ENCODE measurements at regions not wholly inside any gene's neighbourhood (a gene's known extent, or its start where the extent isn't known, plus 50 kb on each side); places are given as distances from the start of the nearest gene placed in this dataset.

DNA sequence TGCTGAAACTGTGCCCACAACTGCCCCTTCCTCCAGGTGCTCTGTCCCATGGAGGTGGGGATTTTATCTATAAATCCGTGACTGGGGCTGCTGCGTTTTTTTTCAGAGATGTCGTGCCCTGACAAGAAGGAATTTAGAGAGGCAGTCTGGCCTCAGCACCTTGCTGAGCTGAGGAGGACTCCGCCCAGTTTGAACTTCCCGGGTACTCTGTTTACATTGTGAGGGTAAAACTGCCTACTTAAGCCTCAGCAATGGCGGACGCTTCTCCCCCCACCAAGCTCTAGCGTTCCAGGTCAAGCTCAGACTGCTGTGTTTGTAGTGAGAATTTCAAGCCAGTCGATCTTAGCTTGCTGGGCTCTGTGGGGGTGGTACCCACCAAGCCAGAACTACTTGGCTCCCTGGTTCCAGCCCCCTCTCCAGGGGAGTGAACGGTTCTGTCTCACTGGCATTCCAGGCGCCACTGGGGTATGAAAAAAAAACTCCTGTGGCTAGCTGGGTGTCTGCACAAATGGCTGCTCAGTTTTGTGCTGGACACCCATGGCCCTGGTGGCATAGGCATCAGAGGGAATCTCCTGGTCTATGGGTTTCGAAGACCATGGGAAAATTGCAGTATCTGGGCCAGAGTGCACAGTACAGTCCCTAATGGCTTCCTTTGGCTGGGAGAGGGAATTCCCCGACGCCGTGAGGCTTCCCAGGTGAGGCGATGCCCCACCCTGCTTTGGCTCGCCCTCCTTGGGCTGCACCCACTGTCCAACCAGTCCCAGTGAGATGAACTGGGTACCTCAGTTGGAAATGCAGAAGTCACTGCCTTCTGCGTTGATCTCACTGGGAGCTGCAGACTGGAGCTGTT is 68.5 kb upstream of the SGO1 start:
- TF ChIP-seq ZNF221 (tag by site-specific recombination; IDR thresholded peaks at IDR 0.05; ENCODE audit: borderline replicate concordance) (no peak), ZEB2 (tag by site-specific recombination; IDR thresholded peaks at IDR 0.05) (no peak)
- TF ChIP-seq, protein P1, sequence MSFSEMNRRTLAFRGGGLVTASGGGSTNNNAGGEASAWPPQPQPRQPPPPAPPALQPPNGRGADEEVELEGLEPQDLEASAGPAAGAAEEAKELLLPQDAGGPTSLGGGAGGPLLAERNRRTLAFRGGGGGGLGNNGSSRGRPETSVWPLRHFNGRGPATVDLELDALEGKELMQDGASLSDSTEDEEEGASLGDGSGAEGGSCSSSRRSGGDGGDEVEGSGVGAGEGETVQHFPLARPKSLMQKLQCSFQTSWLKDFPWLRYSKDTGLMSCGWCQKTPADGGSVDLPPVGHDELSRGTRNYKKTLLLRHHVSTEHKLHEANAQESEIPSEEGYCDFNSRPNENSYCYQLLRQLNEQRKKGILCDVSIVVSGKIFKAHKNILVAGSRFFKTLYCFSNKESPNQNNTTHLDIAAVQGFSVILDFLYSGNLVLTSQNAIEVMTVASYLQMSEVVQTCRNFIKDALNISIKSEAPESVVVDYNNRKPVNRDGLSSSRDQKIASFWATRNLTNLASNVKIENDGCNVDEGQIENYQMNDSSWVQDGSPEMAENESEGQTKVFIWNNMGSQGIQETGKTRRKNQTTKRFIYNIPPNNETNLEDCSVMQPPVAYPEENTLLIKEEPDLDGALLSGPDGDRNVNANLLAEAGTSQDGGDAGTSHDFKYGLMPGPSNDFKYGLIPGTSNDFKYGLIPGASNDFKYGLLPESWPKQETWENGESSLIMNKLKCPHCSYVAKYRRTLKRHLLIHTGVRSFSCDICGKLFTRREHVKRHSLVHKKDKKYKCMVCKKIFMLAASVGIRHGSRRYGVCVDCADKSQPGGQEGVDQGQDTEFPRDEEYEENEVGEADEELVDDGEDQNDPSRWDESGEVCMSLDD (tag by site-specific recombination; IDR thresholded peaks at IDR 0.05): no peak
